GM23248 (cell line): ENCODE measurements at regions not wholly inside any gene's neighbourhood (a gene's known extent, or its start where the extent isn't known, plus 50 kb on each side); places are given as distances from the start of the nearest gene placed in this dataset.

Experiments
- DNase-seq: peaks from one replicate; pipeline ENCODE4 v3.0.0-alpha.2; 2015
- H2AFZ ChIP-seq: fragments of 200-600 bp; sonication (generic); 2 replicates; pipeline ENCODE4 v1.6.1; 2016; ENCODE audit warnings: antibody characterized with exemption
- H3F3A ChIP-seq: fragments of 200-600 bp; sonication (generic); 2 replicates; pipeline ENCODE4 v1.6.1; 2016; ENCODE audit warnings: mild to moderate bottlenecking, antibody characterized with exemption, mixed run types; ENCODE audit not compliant: insufficient read depth
- H3K27ac ChIP-seq: fragments of 200-600 bp; sonication (generic); 2 replicates; pipeline ENCODE4 v1.5.1; 2016; ENCODE audit warnings: mild to moderate bottlenecking
- H3K27me3 ChIP-seq: fragments of 200-600 bp; sonication (generic); replicated peaks from 2 replicates; pipeline ENCODE4 v1.6.1; 2016; ENCODE audit warnings: mild to moderate bottlenecking; ENCODE audit not compliant: insufficient read depth
- H3K36me3 ChIP-seq: fragments of 200-600 bp; sonication (generic); 2 replicates; pipeline ENCODE4 v1.6.1; 2016; ENCODE audit warnings: low read depth, mild to moderate bottlenecking
- H3K4me1 ChIP-seq: fragments of 200-600 bp; sonication (generic); 2 replicates; pipeline ENCODE4 v1.6.1; 2016; ENCODE audit warnings: mild to moderate bottlenecking; ENCODE audit not compliant: insufficient read depth
- H3K4me2 ChIP-seq: fragments of 200-600 bp; sonication (generic); one replicate; pipeline ENCODE4 v1.6.1; 2016; ENCODE audit warnings: mild to moderate bottlenecking; ENCODE audit not compliant: unreplicated experiment
- H3K4me3 ChIP-seq: fragments of 200-600 bp; sonication (generic); 2 replicates; pipeline ENCODE4 v1.5.1; 2016; ENCODE audit warnings: mild to moderate bottlenecking
- H3K79me2 ChIP-seq: fragments of 200-600 bp; sonication (generic); 2 replicates; pipeline ENCODE4 v1.6.1; 2016; ENCODE audit warnings: mild to moderate bottlenecking; ENCODE audit not compliant: insufficient read depth
- H3K9ac ChIP-seq: fragments of 200-600 bp; sonication (generic); 2 replicates; pipeline ENCODE4 v1.6.1; 2016; ENCODE audit warnings: mild to moderate bottlenecking
- H3K9me2 ChIP-seq: fragments of 200-600 bp; sonication (generic); 2 replicates; pipeline ENCODE4 v1.6.1; 2016; ENCODE audit warnings: mixed run types, mild to moderate bottlenecking, moderate library complexity; ENCODE audit not compliant: insufficient read depth
- H3K9me3 ChIP-seq: fragments of 200-600 bp; sonication (generic); one replicate; pipeline ENCODE4 v1.6.1; 2017; ENCODE audit warnings: low read depth
- H4K20me1 ChIP-seq: fragments of 200-600 bp; sonication (generic); 2 replicates; pipeline ENCODE4 v1.6.0; 2016; ENCODE audit not compliant: insufficient read depth
- EZH2 ChIP-seq: fragments of 200-600 bp; sonication (generic); IDR thresholded peaks from 2 replicates; pipeline ENCODE4 v1.6.1; 2018; ENCODE audit warnings: antibody characterized with exemption, mild to moderate bottlenecking; ENCODE audit not compliant: insufficient read depth, poor library complexity, severe bottlenecking
- EZH2phosphoT487 ChIP-seq: fragments of 200-600 bp; sonication (generic); IDR thresholded peaks from 2 replicates; pipeline ENCODE4 v1.6.1; 2018; ENCODE audit warnings: antibody characterized with exemption, moderate library complexity, mild to moderate bottlenecking, low read depth; ENCODE audit not compliant: insufficient read depth
- WGBS, 2 experiments: methylation state at CpG; one replicate each; pipeline ENCODE4 v1.1.6; 2015 to 2017; ENCODE audit warnings: low lambda C conversion rate in 2 of 2, low coverage in 1 of 2; ENCODE audit errors: missing lambda C conversion rate in 2 of 2; 5-methylcytosine and 5-hydroxymethylcytosine counted together
- in situ Hi-C: fragments of 300-500 bp; cut with MboI; formaldehyde crosslinking; loops from 2 replicates; pipeline ENCODE4 v1.15.0; 2020

DNA sequence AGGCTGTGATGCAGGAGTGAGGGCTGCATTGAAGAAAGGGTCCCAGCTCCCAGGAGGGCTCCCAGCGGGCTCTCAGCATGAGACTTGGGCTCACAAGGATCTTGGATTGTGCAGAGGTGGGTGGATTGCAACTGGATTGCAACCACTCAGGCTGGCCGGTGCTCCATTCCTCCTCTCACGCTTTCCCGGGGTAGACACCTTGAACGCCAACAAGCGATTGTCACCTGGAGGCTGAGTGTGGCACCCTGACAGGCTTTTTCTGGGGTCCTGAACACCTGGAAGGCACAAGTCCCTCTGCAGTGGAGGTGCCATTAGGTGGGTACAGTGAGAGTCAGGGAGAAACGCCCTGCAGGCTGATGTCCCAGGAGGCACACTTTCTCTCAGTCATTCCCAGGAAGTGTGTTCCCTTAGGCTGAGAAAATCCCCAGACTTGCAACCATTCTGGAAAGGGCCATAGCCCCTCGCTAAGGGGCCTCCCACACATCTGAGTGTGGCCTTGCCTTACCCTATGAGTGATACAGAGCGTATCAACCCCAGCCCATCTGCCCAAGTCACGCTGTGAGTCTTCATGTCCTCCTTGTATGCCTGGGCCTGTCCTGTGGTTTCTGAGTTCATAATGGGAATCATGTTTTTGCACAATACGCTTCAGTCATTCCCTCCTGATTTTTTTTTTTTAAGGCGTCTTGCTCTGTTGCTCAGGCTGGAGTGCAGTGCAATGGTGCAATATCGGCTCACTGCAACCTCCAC, 488.1 kb downstream of the IRX1 start:
- H3K27me3 ChIP-seq, result no peaks in the 10 kb centered on the region
- no peak for TF ChIP-seq EZH2
- TF ChIP-seq EZH2phosphoT487, result no peak
- DNase-seq, result no peak
- H3K9me2 ChIP-seq, result no peaks in the 10 kb centered on the region
- H3K9me3 ChIP-seq, result no peaks in the 10 kb centered on the region
- no peaks in the 10 kb centered on the region for H3K79me2 ChIP-seq
- no peak overlapping the region for H3K27ac ChIP-seq
- H3K4me2 ChIP-seq, result no peak overlapping the region
- no peak overlapping the region for H3K9ac ChIP-seq
- no peak overlapping the region for H2AFZ ChIP-seq
- H3K4me1 ChIP-seq, result no peaks in the 10 kb centered on the region
- WGBS, 2 experiments, result 56 to 68% methylated on average over 13 of the region's 13 CpGs
- no peaks in the 10 kb centered on the region for H3F3A ChIP-seq
- no peak overlapping the region for H3K4me3 ChIP-seq
- no peaks in the 10 kb centered on the region for H4K20me1 ChIP-seq
- in situ Hi-C loops, result no loop called here
- H3K36me3 ChIP-seq, result no peaks in the 10 kb centered on the region

DNA sequence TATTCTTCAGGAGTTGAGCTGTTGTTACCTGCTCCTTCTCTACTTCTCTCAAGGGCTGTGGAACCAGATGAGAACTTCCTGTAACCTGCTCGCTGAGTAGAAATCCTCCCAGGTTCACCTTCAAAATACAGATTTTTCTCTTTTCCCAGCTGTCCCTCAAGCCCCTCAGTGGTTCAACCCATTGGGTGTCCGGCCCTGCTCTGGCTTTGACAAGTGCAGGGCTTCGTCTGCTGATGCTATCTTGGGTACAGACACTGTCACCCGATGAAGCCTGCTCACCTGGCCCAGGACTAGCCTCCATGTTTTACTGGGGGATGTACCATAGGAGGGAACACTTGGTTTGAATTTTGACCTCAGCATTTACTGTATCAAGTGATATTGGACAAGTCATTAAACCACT, 490.4 kb downstream of the IRX1 start:
- Histone ChIP-seq H3K27ac (no peak overlapping the region), H4K20me1 (no peaks in the 10 kb centered on the region), H3F3A (no peaks in the 10 kb centered on the region), H3K9ac (no peak overlapping the region), H3K4me2 (no peak overlapping the region), H2AFZ (no peak overlapping the region), H3K9me3 (no peaks in the 10 kb centered on the region), H3K36me3 (no peaks in the 10 kb centered on the region), H3K27me3 (no peaks in the 10 kb centered on the region), H3K4me3 (no peak overlapping the region), H3K4me1 (no peaks in the 10 kb centered on the region), H3K79me2 (no peaks in the 10 kb centered on the region), H3K9me2 (no peaks in the 10 kb centered on the region)
- no peak for TF ChIP-seq EZH2
- TF ChIP-seq EZH2phosphoT487, result no peak
- DNase-seq, result no peak
- WGBS, 2 experiments, result 44 to 54% methylated on average over 4 of the region's 4 CpGs
- in situ Hi-C loops, result no loop called here

GRCh38 chr5:4087110-4087509, 491.5 kb downstream of the IRX1 start:
- Histone ChIP-seq H2AFZ (no peak overlapping the region), H3K36me3 (no peaks in the 10 kb centered on the region), H3K27ac (no peak overlapping the region), H3F3A (no peaks in the 10 kb centered on the region), H3K9me3 (no peaks in the 10 kb centered on the region), H3K4me1 (no peaks in the 10 kb centered on the region), H3K79me2 (no peaks in the 10 kb centered on the region), H3K9ac (no peak overlapping the region), H4K20me1 (no peaks in the 10 kb centered on the region), H3K4me3 (no peak overlapping the region), H3K9me2 (no peaks in the 10 kb centered on the region), H3K27me3 (no peaks in the 10 kb centered on the region), H3K4me2 (no peak overlapping the region)
- DNase-seq, result no peak
- 46 to 57% methylated on average over 8 of the region's 8 CpGs for WGBS, 2 experiments
- no peak for TF ChIP-seq EZH2
- in situ Hi-C loops, result no loop called here

GRCh38 chr5:4089087-4089486, 493.5 kb downstream of the IRX1 start:
- in situ Hi-C loops, result no loop called here
- no peak overlapping the region for H3K4me3 ChIP-seq
- no peaks in the 10 kb centered on the region for H3F3A ChIP-seq
- H3K9ac ChIP-seq, result no peak overlapping the region
- H3K9me3 ChIP-seq, result no peaks in the 10 kb centered on the region
- H2AFZ ChIP-seq, result no peak overlapping the region
- no peaks in the 10 kb centered on the region for H4K20me1 ChIP-seq
- H3K9me2 ChIP-seq, result no peaks in the 10 kb centered on the region
- no peak overlapping the region for H3K4me2 ChIP-seq
- no peaks in the 10 kb centered on the region for H3K36me3 ChIP-seq
- no peaks in the 10 kb centered on the region for H3K4me1 ChIP-seq
- no peak for TF ChIP-seq EZH2
- no peak for TF ChIP-seq EZH2phosphoT487
- no peak overlapping the region for H3K27ac ChIP-seq
- DNase-seq, result no peak
- WGBS, 2 experiments, result 25 to 55% methylated on average over 1 of the region's 1 CpG
- H3K79me2 ChIP-seq, result no peaks in the 10 kb centered on the region
- H3K27me3 ChIP-seq, result no peaks in the 10 kb centered on the region

- no peaks in the 10 kb centered on the region for H3K9me3 ChIP-seq
- H3K79me2 ChIP-seq, result no peaks in the 10 kb centered on the region
- no peak overlapping the region for H3K4me3 ChIP-seq
- H3F3A ChIP-seq, result no peaks in the 10 kb centered on the region
- H3K9ac ChIP-seq, result no peak overlapping the region
- WGBS, 2 experiments, result 3 to 5% methylated on average over 15 of the region's 15 CpGs
- H3K4me1 ChIP-seq, result no peaks in the 10 kb centered on the region
- no peak overlapping the region for H3K4me2 ChIP-seq
- in situ Hi-C loops, result no loop called here
- no peak overlapping the region for H3K27ac ChIP-seq
- H3K36me3 ChIP-seq, result no peaks in the 10 kb centered on the region
- H3K27me3 ChIP-seq, result no peaks in the 10 kb centered on the region
- no peak overlapping the region for H2AFZ ChIP-seq
- no peaks in the 10 kb centered on the region for H3K9me2 ChIP-seq
- H4K20me1 ChIP-seq, result no peaks in the 10 kb centered on the region
- TF ChIP-seq EZH2 (no peak), EZH2phosphoT487 (no peak)
- no peak for DNase-seq
Observed at GRCh38 chr5:4093236-4093635, 497.6 kb downstream of the IRX1 start.
